ENCODE measurements at regions not wholly inside any gene's neighbourhood (a gene's known extent, or its start where the extent isn't known, plus 50 kb on each side); places are given as distances from the start of the nearest gene placed in this dataset.

DNA sequence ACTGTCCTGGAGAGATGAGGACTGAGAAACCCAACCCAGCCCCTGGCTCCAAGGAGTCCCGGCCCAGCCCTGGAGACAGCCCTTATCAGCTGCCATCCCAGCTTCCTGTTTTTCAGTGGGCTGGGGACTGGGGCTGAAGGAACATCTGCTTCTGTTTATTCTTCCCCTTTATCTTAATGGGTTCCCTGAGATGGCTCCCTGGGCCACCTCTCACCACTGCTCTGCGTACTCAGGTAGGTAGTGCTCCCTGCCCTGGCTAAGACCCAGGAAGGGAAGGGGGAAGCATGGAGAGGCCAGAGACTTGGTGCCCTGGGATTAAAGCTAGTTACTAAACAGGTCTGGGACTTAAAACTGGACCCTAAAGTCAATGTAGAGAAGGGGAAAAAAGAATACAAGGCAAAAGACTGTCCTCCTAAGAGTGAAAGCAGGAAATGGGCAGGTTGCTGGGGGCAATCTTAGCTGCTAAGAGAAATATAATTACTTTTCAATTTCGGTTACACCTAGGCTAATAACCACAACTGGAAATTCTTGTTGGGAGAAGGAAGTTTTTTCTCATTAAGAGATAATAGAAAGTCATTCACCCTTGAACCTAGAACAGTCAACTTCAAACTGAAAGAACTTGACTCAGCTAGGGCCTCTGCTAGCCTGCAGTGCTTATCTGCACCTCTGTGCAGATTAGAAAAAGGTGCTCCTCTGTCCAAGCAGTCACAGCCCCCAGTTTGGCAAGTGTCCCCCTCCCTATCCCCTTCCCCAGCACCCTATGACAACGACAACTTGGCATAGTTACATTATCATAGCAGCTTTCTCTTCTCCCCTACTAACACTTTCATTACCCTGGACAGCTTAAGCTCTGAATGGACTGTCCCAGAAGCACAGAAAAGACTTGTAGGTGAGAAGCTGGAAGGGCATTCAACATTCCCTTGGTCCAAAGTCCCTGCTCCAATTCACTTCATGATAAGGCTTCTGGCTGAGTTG lies 65.6 kb upstream of the KDM7A start:
- Histone ChIP-seq H3K36me3 (ENCODE audit: control insufficient read depth in 1 of 2, insufficient read depth in 2 of 2, low read length in 2 of 2) (no peaks in the 10 kb centered on the region), H3K9me3 (ENCODE audit: control insufficient read depth in 1 of 2, low read length in 2 of 2) (no peaks in the 10 kb centered on the region), H3K27ac (ENCODE audit: low read depth, low read length) (peak overlapping the region; percentile 69), H3K4me1 (ENCODE audit: control insufficient read depth in 1 of 2, insufficient read depth in 2 of 2, low read length in 2 of 2) (peaks cover 46 to 57% of the 10 kb centered on the region in 2 donors), H3K9ac (ENCODE audit: low read depth in 1 of 2, low read length in 2 of 2) (peak overlapping the region; percentile 40 to 48), H3K27me3 (ENCODE audit: control insufficient read depth in 1 of 2, insufficient read depth in 2 of 2, low read length in 2 of 2) (no peaks in the 10 kb centered on the region), H3K4me3 (ENCODE audit: low read depth in 1 of 2, low read length in 2 of 2) (peak overlapping the region; percentile 28 to 36)

DNA sequence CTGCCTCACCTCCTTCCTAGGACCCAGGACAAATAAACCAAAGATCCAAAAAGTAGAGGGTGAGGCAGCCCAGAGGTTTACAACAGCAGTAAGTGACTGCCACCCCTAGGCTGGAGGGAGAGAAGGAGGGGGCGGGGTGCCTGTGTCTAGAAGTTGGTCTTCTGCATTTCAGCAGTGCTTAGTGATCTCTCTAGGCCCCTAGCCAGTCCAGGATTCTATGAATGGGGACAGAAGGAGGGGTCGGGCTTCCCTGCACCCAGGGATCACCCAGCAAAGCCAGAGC lies 62.8 kb upstream of the KDM7A start:
- peak overlapping the region; percentile 7 to 49 for H3K9ac ChIP-seq (ENCODE audit: low read depth in 1 of 2, low read length in 2 of 2)
- peaks cover 62 to 75% of the 10 kb centered on the region in 2 donors for H3K4me1 ChIP-seq (ENCODE audit: control insufficient read depth in 1 of 2, insufficient read depth in 2 of 2, low read length in 2 of 2)
- H3K27me3 ChIP-seq (ENCODE audit: control insufficient read depth in 1 of 2, insufficient read depth in 2 of 2, low read length in 2 of 2) = no peaks in the 10 kb centered on the region
- no peaks in the 10 kb centered on the region for H3K9me3 ChIP-seq (ENCODE audit: control insufficient read depth in 1 of 2, low read length in 2 of 2)
- peak overlapping the region; percentile 76 for H3K27ac ChIP-seq (ENCODE audit: low read depth, low read length)
- no peaks in the 10 kb centered on the region for H3K36me3 ChIP-seq (ENCODE audit: control insufficient read depth in 1 of 2, insufficient read depth in 2 of 2, low read length in 2 of 2)
- no peak overlapping the region for H3K4me3 ChIP-seq (ENCODE audit: low read depth in 1 of 2, low read length in 2 of 2)

DNA sequence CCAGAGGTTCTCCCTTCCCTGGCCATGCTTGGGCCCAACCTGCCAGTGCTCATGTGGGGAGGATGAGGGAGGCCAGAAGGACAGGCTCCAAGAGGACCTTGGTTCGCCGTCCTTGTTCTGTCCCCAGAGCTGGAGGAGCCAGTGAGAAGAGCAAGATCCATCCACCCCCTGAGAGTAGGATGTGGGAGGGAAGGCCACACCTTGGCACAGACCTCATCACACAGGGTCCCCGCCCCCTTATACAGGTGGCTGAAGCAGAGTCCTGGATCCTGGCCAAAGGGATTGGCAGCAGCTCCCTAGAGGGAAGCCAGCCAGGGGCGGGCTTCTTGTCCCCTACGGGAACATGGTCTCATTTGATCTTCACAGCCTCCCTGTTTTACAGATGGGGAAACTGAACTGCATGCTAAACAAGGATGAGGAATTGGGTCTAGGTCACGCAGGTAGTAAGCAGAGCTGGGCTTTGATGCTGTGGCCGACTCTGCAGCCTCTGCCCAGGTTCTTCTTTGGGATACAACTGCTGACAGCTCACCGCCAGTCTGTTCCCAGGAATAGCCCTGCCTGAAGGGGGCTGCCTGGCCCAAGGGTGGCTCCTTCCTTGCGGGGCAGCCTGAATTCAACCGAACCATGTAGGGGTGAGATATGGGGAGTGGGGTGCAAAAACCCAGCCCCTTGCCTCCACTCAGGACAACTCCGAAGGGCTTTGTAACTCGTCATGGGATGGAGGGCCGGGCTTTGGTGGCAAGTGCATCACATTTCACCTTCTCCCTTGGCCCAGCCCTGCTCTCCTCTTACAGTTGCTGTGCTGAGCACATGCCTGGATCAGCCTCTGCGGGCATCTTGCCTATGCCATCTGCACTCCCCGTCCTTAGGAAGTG lies 62.2 kb upstream of the KDM7A start:
- H3K27me3 ChIP-seq (ENCODE audit: control insufficient read depth in 1 of 2, insufficient read depth in 2 of 2, low read length in 2 of 2) = no peaks in the 10 kb centered on the region
- no peaks in the 10 kb centered on the region for H3K9me3 ChIP-seq (ENCODE audit: control insufficient read depth in 1 of 2, low read length in 2 of 2)
- H3K4me1 ChIP-seq (ENCODE audit: control insufficient read depth in 1 of 2, insufficient read depth in 2 of 2, low read length in 2 of 2) = peaks cover 60 to 69% of the 10 kb centered on the region in 2 donors
- H3K9ac ChIP-seq (ENCODE audit: low read depth in 1 of 2, low read length in 2 of 2) = peak overlapping the region; percentile 16 to 66
- no peaks in the 10 kb centered on the region for H3K36me3 ChIP-seq (ENCODE audit: control insufficient read depth in 1 of 2, insufficient read depth in 2 of 2, low read length in 2 of 2)
- H3K27ac ChIP-seq (ENCODE audit: low read depth, low read length) = peak overlapping the region; percentile 76
- no peak overlapping the region for H3K4me3 ChIP-seq (ENCODE audit: low read depth in 1 of 2, low read length in 2 of 2)

DNA sequence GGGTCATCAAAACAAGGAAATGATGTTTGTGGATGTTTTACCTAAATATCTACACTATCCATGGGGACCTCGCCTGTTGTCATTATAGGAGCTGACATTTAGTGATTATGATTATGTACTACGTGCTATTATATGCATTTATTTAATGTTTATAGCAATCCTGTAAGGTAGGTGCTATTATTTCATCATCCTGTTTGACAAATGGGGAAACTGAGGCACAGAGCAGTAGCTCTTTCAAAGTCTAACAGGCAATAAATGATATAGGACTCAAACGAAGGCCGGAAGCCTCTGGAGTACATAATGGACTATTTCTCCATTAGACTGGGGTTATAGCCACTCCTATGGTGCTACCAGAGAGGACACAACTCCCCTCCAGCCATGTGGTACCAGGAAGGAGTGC lies 60.6 kb upstream of the KDM7A start:
- Histone ChIP-seq H3K9me3 (ENCODE audit: control insufficient read depth in 1 of 2, low read length in 2 of 2) (no peaks in the 10 kb centered on the region), H3K9ac (ENCODE audit: low read depth in 1 of 2, low read length in 2 of 2) (peak overlapping the region in 1 of 2 donors; percentile 26), H3K4me3 (ENCODE audit: low read depth in 1 of 2, low read length in 2 of 2) (no peak overlapping the region), H3K4me1 (ENCODE audit: control insufficient read depth in 1 of 2, insufficient read depth in 2 of 2, low read length in 2 of 2) (peaks cover 71 to 76% of the 10 kb centered on the region in 2 donors), H3K36me3 (ENCODE audit: control insufficient read depth in 1 of 2, insufficient read depth in 2 of 2, low read length in 2 of 2) (no peaks in the 10 kb centered on the region), H3K27ac (ENCODE audit: low read depth, low read length) (no peak overlapping the region), H3K27me3 (ENCODE audit: control insufficient read depth in 1 of 2, insufficient read depth in 2 of 2, low read length in 2 of 2) (no peaks in the 10 kb centered on the region)

DNA sequence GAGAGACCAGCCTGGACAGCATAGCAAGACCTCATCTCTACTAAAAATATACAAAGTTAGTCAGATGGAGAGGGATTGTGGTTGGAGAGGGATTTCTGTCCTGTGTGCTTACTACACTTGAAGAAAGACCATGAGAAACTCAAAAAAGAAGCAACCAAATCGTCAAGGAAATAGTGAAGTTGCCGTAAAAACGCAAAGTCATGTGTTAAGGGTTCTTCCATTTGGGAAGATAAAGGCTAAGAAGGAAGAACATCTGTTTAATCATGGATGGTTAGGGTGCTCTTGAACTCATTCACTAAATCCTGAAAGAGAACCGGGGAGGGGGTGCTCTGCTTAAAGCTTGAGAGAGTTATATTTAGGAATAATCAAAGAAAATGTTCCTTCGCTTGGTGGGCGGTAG lies 59.8 kb upstream of the KDM7A start:
- H3K9ac ChIP-seq (ENCODE audit: low read depth in 1 of 2, low read length in 2 of 2) = no peak overlapping the region
- no peak overlapping the region for H3K4me3 ChIP-seq (ENCODE audit: low read depth in 1 of 2, low read length in 2 of 2)
- no peaks in the 10 kb centered on the region for H3K9me3 ChIP-seq (ENCODE audit: control insufficient read depth in 1 of 2, low read length in 2 of 2)
- no peaks in the 10 kb centered on the region for H3K36me3 ChIP-seq (ENCODE audit: control insufficient read depth in 1 of 2, insufficient read depth in 2 of 2, low read length in 2 of 2)
- peaks cover 72 to 75% of the 10 kb centered on the region in 2 donors for H3K4me1 ChIP-seq (ENCODE audit: control insufficient read depth in 1 of 2, insufficient read depth in 2 of 2, low read length in 2 of 2)
- H3K27me3 ChIP-seq (ENCODE audit: control insufficient read depth in 1 of 2, insufficient read depth in 2 of 2, low read length in 2 of 2) = no peaks in the 10 kb centered on the region
- H3K27ac ChIP-seq (ENCODE audit: low read depth, low read length) = no peak overlapping the region

DNA sequence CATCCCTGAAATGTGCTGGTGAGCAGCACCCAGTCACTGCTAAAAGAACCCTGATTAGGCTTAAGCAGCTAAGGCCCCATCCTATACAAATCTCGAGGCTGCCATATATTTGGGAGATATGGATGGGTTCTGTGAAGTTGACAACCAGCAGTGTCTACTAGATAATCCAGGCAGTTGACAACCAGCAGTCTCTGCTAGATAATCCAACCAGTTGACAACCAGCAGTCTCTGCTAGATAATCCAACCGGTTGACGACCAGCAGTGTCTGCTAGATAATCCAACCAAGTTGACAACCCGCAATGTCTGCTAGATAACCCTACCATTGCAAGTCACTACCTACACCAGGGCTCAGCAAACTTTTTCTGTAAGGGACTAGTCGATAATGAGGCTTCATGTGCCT lies 58.3 kb upstream of the KDM7A start:
- Histone ChIP-seq H3K27ac (ENCODE audit: low read depth, low read length) (no peak overlapping the region), H3K9me3 (ENCODE audit: control insufficient read depth in 1 of 2, low read length in 2 of 2) (no peaks in the 10 kb centered on the region), H3K36me3 (ENCODE audit: control insufficient read depth in 1 of 2, insufficient read depth in 2 of 2, low read length in 2 of 2) (no peaks in the 10 kb centered on the region), H3K27me3 (ENCODE audit: control insufficient read depth in 1 of 2, insufficient read depth in 2 of 2, low read length in 2 of 2) (no peaks in the 10 kb centered on the region), H3K4me3 (ENCODE audit: low read depth in 1 of 2, low read length in 2 of 2) (no peak overlapping the region), H3K9ac (ENCODE audit: low read depth in 1 of 2, low read length in 2 of 2) (no peak overlapping the region), H3K4me1 (ENCODE audit: control insufficient read depth in 1 of 2, insufficient read depth in 2 of 2, low read length in 2 of 2) (peaks cover 65 to 68% of the 10 kb centered on the region in 2 donors)

DNA sequence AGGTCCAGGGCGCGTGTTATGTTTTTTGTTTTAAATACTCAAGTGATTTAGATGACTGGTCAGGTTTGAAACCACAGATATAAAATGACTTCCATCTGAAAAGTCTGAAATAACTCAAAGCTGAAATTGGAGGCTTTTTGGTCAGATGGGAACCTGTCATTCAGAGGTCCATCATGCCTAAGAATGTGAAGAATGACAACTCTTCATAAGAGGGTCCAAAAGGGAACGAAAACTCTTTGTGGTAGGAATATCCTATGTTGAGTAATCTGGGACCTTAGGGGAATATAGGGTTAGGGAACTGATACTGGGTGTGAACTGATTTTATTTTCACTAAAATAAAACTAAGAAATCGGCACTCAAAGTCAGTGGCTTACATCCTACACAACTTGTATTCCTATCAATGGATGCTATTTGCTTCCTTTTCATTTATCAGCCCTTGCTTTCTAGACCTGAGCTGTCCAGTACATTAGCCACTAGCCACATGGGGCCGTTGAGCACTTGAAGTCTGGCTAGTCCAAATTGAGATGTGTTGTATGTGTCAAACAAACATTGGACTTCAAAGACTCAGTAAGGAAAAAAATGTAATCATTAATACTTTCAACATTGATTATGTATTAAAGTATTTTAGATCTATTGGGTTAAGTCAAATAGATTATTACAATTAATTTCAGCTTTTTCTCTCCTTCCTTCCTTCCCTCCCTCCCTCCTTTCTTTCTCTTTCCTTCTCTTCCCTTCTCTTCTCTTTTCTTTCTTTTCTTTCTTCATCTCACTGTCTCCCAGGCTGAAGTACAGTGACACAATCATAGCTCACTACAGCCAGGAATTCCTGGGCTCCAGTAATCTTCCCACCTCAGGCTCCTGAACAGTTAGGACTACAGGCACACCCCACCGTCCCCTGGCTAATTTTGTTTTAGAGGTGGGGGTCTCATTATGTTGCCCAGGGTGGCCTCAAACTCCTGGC lies 56.5 kb upstream of the KDM7A start:
- no peak overlapping the region for H3K9ac ChIP-seq (ENCODE audit: low read depth in 1 of 2, low read length in 2 of 2)
- H3K4me1 ChIP-seq (ENCODE audit: control insufficient read depth in 1 of 2, insufficient read depth in 2 of 2, low read length in 2 of 2) = peaks cover 52 to 56% of the 10 kb centered on the region in 2 donors
- no peaks in the 10 kb centered on the region for H3K36me3 ChIP-seq (ENCODE audit: control insufficient read depth in 1 of 2, insufficient read depth in 2 of 2, low read length in 2 of 2)
- H3K4me3 ChIP-seq (ENCODE audit: low read depth in 1 of 2, low read length in 2 of 2) = no peak overlapping the region
- H3K9me3 ChIP-seq (ENCODE audit: control insufficient read depth in 1 of 2, low read length in 2 of 2) = no peaks in the 10 kb centered on the region
- H3K27me3 ChIP-seq (ENCODE audit: control insufficient read depth in 1 of 2, insufficient read depth in 2 of 2, low read length in 2 of 2) = no peaks in the 10 kb centered on the region
- peak overlapping the region; percentile 52 for H3K27ac ChIP-seq (ENCODE audit: low read depth, low read length)

DNA sequence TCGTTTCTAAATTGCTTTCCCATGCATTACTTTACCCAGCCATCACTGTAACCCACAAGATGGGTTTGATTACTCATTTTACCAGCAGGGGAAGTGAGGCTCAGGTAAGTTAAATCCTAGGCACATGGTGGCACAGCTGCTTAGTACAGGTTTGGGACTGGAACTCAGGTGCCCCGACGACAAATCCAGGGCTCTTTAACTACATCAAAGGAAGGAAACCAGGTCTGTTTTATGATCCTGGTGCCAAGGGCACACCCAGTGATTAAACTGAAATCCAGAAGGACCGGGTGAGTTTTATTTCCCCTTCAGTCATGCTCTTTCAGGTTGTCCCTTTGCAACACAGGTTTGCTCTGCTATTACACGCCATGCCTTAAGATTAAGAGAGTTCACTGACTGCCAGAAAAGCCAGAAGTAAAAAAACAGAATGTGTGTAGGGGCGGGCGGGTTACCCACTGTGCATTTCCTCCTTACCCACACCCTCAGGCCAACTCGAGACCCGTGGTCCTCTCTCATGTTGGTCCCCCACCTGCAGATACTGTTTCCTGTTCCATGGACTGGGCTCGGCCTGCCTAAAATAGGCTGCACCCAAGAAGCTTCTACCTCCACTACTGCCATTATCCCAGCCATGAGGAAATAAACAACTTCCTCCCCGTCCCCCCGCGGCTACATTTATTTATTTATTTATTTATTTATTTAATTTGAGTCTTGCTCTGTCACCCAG lies 55.1 kb upstream of the KDM7A start:
- H3K4me3 ChIP-seq (ENCODE audit: low read depth in 1 of 2, low read length in 2 of 2) = peak overlapping the region; percentile 76
- H3K27ac ChIP-seq (ENCODE audit: low read depth, low read length) = peak overlapping the region; percentile 83
- no peaks in the 10 kb centered on the region for H3K27me3 ChIP-seq (ENCODE audit: control insufficient read depth in 1 of 2, insufficient read depth in 2 of 2, low read length in 2 of 2)
- peaks cover 40 to 49% of the 10 kb centered on the region in 2 donors for H3K4me1 ChIP-seq (ENCODE audit: control insufficient read depth in 1 of 2, insufficient read depth in 2 of 2, low read length in 2 of 2)
- no peaks in the 10 kb centered on the region for H3K36me3 ChIP-seq (ENCODE audit: control insufficient read depth in 1 of 2, insufficient read depth in 2 of 2, low read length in 2 of 2)
- H3K9ac ChIP-seq (ENCODE audit: low read depth in 1 of 2, low read length in 2 of 2) = peak overlapping the region; percentile 71 to 72
- no peaks in the 10 kb centered on the region for H3K9me3 ChIP-seq (ENCODE audit: control insufficient read depth in 1 of 2, low read length in 2 of 2)
